ENCODE measurements at regions not wholly inside any gene's neighbourhood (a gene's known extent, or its start where the extent isn't known, plus 50 kb on each side); places are given as distances from the start of the nearest gene placed in this dataset.

- TF ChIP-seq EZH2 (IDR thresholded peaks at IDR 0.05; ENCODE audit: low read length, unreplicated experiment) (no peak), EZH2phosphoT487 (IDR thresholded peaks at IDR 0.05; ENCODE audit: borderline replicate concordance, low read length) (no peak)
- TF ChIP-seq, protein P1, sequence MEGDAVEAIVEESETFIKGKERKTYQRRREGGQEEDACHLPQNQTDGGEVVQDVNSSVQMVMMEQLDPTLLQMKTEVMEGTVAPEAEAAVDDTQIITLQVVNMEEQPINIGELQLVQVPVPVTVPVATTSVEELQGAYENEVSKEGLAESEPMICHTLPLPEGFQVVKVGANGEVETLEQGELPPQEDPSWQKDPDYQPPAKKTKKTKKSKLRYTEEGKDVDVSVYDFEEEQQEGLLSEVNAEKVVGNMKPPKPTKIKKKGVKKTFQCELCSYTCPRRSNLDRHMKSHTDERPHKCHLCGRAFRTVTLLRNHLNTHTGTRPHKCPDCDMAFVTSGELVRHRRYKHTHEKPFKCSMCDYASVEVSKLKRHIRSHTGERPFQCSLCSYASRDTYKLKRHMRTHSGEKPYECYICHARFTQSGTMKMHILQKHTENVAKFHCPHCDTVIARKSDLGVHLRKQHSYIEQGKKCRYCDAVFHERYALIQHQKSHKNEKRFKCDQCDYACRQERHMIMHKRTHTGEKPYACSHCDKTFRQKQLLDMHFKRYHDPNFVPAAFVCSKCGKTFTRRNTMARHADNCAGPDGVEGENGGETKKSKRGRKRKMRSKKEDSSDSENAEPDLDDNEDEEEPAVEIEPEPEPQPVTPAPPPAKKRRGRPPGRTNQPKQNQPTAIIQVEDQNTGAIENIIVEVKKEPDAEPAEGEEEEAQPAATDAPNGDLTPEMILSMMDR (conservative IDR thresholded peaks at IDR 0.05; ENCODE audit: low read depth, low read length), result no peak
Measured at GRCh38 chr13:85142351-85142927, 656.8 kb downstream of the SLITRK6 start.
